NT2/D1 (cell line): ENCODE measurements at regions not wholly inside any gene's neighbourhood (a gene's known extent, or its start where the extent isn't known, plus 50 kb on each side); places are given as distances from the start of the nearest gene placed in this dataset.

Experiments used
- DNase-seq: peaks from one replicate; pipeline ENCODE4 v3.0.0-alpha.2; 2011; ENCODE audit warnings: low read depth, low spot score
- H3K27me3 ChIP-seq: 2 replicates; pipeline ENCODE4 v1.6.0; 2011; ENCODE audit warnings: mild to moderate bottlenecking; ENCODE audit not compliant: insufficient read length, insufficient read depth
- H3K36me3 ChIP-seq: 2 replicates; pipeline ENCODE4 v1.6.1; 2011; ENCODE audit warnings: mild to moderate bottlenecking, low read length, mixed read lengths; ENCODE audit not compliant: insufficient read depth, insufficient read length
- H3K4me1 ChIP-seq: 2 replicates; pipeline ENCODE4 v1.5.1; 2011; ENCODE audit not compliant: insufficient read depth, insufficient read length
- H3K4me3 ChIP-seq: 2 replicates; pipeline ENCODE4 v1.5.1; 2011; ENCODE audit warnings: low read depth; ENCODE audit not compliant: insufficient read length
- H3K9ac ChIP-seq: 2 replicates; pipeline ENCODE4 v1.6.0; 2011; ENCODE audit warnings: low read depth; ENCODE audit not compliant: insufficient read length
- H3K9me3 ChIP-seq: 2 replicates; pipeline ENCODE4 v1.5.1; 2011; ENCODE audit warnings: mild to moderate bottlenecking, low read length; ENCODE audit not compliant: insufficient read depth
- SUZ12 ChIP-seq: IDR thresholded peaks from 2 replicates; pipeline ENCODE4 v1.6.1; 2011; ENCODE audit not compliant: insufficient read length, insufficient read depth; ENCODE audit errors: extremely low read depth
- YY1 ChIP-seq: IDR thresholded peaks from 2 replicates; pipeline ENCODE4 v1.6.1; 2011; ENCODE audit not compliant: insufficient read length, insufficient read depth
- ZNF274 ChIP-seq: IDR thresholded peaks from 2 replicates; pipeline ENCODE4 v1.6.1; 2011; ENCODE audit warnings: mild to moderate bottlenecking, low read depth, low read length

- no peaks in the 10 kb centered on the region for H3K9me3 ChIP-seq
- DNase-seq, result no peak
- no peak for TF ChIP-seq YY1
- no peak for TF ChIP-seq SUZ12
- no peak for TF ChIP-seq ZNF274
- no peak overlapping the region for H3K9ac ChIP-seq
- H3K4me3 ChIP-seq, result no peak overlapping the region
- H3K27me3 ChIP-seq, result no peaks in the 10 kb centered on the region
- no peaks in the 10 kb centered on the region for H3K4me1 ChIP-seq
- H3K36me3 ChIP-seq, result no peaks in the 10 kb centered on the region
Measured at GRCh38 chr9:18188971-18189370, 285.0 kb upstream of the ADAMTSL1 start.

GRCh38 chr9:18189871-18190670 lies 283.9 kb upstream of the ADAMTSL1 start:
- Histone ChIP-seq H3K27me3 (no peaks in the 10 kb centered on the region), H3K4me3 (no peak overlapping the region), H3K4me1 (no peaks in the 10 kb centered on the region), H3K36me3 (no peaks in the 10 kb centered on the region), H3K9ac (no peak overlapping the region), H3K9me3 (no peaks in the 10 kb centered on the region)
- DNase-seq, result no peak
- TF ChIP-seq SUZ12 (no peak), YY1 (no peak), ZNF274 (no peak)

DNA sequence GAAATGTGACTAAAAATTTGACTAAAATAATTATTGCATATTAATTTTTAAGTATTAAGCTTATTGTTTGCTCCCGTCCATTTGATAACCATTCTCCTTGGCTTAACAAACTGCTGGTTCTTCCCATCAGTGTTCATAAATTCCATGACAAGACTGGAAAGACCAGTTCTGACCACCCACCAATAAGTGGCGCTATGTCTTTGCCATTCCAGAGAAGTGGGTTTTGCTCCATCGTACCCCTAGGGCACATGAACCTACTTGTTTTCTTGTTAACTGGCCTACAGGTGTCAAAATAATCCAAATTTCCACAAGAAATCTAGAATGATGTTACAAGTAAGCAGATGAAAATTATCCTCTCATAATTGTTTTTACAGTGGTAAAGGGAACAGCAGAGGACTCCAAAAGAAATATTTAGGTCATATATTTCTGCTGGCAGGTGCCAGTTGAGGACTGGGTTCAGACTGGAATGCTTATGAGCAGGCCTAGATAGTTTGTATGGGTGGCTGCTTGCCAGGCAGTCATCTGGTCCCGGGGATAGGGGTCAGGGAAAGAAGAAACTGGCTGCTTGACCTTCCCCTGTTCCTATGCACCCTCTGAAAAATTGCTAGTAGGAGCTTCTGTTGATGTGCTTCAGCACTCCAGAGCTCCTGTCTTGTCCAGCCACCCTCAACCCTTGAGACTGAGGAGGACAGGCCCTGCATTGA lies 283.1 kb upstream of the ADAMTSL1 start:
- Histone ChIP-seq H3K36me3 (no peaks in the 10 kb centered on the region), H3K4me1 (no peaks in the 10 kb centered on the region), H3K4me3 (no peak overlapping the region), H3K9me3 (no peaks in the 10 kb centered on the region), H3K27me3 (no peaks in the 10 kb centered on the region), H3K9ac (no peak overlapping the region)
- DNase-seq, result no peak
- TF ChIP-seq ZNF274 (no peak), YY1 (no peak), SUZ12 (no peak)

- no peaks in the 10 kb centered on the region for H3K27me3 ChIP-seq
- no peaks in the 10 kb centered on the region for H3K36me3 ChIP-seq
- H3K9ac ChIP-seq, result no peak overlapping the region
- H3K9me3 ChIP-seq, result no peaks in the 10 kb centered on the region
- TF ChIP-seq SUZ12, result no peak
- TF ChIP-seq ZNF274, result no peak
- TF ChIP-seq YY1, result no peak
- H3K4me3 ChIP-seq, result no peak overlapping the region
- DNase-seq, result no peak
- no peaks in the 10 kb centered on the region for H3K4me1 ChIP-seq
Measured at GRCh38 chr9:18194316-18194715, 279.6 kb upstream of the ADAMTSL1 start.

- no peak for TF ChIP-seq YY1
- no peak for TF ChIP-seq SUZ12
- no peak for TF ChIP-seq ZNF274
- Histone ChIP-seq H3K9me3 (no peaks in the 10 kb centered on the region), H3K4me3 (no peak overlapping the region), H3K36me3 (no peaks in the 10 kb centered on the region), H3K9ac (no peak overlapping the region), H3K27me3 (no peaks in the 10 kb centered on the region), H3K4me1 (no peaks in the 10 kb centered on the region)
- no peak for DNase-seq
Measured at GRCh38 chr9:18195223-18195622, 278.7 kb upstream of the ADAMTSL1 start.

GRCh38 chr9:18202924-18203323 lies 271.0 kb upstream of the ADAMTSL1 start:
- DNase-seq, result no peak
- H3K4me1 ChIP-seq, result no peaks in the 10 kb centered on the region
- no peak overlapping the region for H3K9ac ChIP-seq
- no peaks in the 10 kb centered on the region for H3K9me3 ChIP-seq
- TF ChIP-seq YY1, result no peak
- no peak for TF ChIP-seq ZNF274
- TF ChIP-seq SUZ12, result no peak
- no peak overlapping the region for H3K4me3 ChIP-seq
- no peaks in the 10 kb centered on the region for H3K36me3 ChIP-seq
- no peaks in the 10 kb centered on the region for H3K27me3 ChIP-seq

DNA sequence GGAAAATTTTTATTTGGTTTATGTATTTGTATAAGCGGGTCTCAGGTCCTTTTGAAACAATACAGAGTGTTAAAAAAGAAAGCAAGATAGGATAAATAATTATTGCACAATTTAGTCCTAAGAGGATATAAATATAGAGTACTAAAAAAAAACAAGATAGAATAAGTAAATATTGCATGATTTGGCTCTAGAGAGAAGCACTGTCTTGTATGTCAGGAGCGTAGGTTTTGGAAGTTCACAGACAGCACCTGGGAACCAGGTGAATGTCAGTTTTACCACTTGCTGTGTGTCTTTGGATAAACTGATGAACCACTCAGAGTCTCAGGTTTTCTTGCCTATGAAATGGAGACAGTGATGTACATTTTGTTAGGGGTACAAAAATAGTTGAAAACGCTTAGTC lies 266.2 kb upstream of the ADAMTSL1 start:
- DNase-seq, result no peak
- H3K9ac ChIP-seq, result no peak overlapping the region
- no peak for TF ChIP-seq YY1
- no peak for TF ChIP-seq ZNF274
- no peak for TF ChIP-seq SUZ12
- no peak overlapping the region for H3K4me3 ChIP-seq
- no peaks in the 10 kb centered on the region for H3K27me3 ChIP-seq
- no peaks in the 10 kb centered on the region for H3K9me3 ChIP-seq
- no peaks in the 10 kb centered on the region for H3K4me1 ChIP-seq
- no peaks in the 10 kb centered on the region for H3K36me3 ChIP-seq
